ENCODE measurements at regions not wholly inside any gene's neighbourhood (a gene's known extent, or its start where the extent isn't known, plus 50 kb on each side); places are given as distances from the start of the nearest gene placed in this dataset.

DNA sequence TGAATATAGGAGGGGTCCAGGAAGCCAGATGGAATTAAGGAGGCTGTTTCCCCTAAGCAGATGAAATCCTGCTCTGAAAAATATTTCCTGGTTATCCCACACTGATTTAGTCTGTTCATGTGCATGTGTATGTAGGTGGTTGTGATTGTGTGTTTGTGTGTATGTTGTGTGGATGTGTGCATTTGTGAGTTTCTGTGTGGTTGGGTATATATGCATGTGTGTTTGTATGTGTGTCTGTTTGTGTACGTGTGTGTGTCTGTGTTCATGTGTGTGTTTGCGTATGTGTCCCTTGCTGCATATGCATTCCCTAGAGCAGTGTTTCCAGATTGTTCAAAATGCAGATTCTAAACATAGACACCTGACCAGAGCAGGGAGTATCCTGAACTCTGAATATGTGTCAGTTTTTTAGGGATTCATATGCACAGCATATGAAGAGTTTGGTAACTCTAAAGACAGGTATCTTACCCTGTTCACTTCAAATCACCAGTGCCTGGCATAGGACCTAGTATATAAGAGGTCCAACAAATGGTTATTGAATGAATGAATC is 239.8 kb downstream of the MAFB start:
- DNase-seq (ENCODE audit: low spot score), result no peak

DNA sequence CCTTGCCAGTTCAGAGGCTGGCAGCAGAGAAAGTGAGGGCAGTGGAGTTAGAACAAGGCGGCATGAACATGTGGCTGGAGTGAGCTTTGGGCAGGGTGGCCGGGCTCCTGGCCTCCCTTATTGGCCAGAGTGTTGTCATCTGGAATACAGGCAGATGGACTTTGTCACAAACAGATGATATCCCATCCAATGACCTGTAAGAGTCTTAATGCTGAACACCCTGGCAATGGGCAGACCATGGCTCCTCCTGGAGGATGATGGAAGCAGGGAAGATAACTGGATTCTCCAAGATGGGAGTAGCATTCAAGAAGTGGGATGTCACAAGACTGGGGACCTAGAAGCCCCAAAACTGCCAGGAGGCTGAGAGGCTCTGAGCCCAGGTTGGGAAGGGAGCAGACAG is 242.1 kb downstream of the MAFB start:
- DNase-seq (ENCODE audit: low spot score), result no peak

DNA sequence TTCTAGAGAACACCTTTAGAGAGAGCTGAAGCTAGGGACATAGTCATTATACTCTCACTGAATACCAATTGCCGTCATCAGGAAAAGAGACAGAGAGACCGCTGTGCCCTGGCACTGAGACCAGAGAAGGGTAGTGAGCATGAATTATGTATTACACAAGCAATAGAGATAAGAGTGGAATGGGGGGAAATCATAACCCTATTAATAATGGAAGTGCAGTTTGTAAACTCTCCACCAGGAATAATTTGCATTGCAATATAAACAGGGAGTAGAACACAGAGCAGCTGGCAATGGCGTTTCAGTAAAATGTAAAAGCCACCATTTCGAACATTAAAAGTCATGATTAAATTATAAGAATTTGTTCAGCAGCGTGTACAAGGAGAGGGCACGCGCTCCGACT is 244.5 kb downstream of the MAFB start:
- DNase-seq (ENCODE audit: low spot score), result no peak

DNA sequence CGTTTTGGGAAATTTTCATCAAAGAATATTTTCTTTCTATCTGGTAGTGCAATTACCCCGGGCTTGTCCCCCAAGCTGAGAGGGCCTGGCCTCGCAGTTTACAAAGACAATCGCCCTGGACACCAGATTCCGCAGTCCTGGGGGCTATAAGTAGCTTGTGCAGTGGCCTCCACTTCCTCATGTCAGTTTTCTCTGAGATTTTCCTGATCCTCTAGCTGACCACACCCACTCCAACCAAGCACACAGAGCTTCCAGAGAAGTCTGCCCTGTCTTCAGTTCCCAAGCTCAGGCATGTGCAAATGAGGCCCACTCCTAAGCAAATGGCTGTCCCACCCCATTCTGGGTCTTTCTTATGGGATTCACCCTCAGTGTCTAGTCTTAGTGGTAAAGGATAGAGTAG is 245.3 kb downstream of the MAFB start:
- DNase-seq (ENCODE audit: low spot score), result no peak

DNA sequence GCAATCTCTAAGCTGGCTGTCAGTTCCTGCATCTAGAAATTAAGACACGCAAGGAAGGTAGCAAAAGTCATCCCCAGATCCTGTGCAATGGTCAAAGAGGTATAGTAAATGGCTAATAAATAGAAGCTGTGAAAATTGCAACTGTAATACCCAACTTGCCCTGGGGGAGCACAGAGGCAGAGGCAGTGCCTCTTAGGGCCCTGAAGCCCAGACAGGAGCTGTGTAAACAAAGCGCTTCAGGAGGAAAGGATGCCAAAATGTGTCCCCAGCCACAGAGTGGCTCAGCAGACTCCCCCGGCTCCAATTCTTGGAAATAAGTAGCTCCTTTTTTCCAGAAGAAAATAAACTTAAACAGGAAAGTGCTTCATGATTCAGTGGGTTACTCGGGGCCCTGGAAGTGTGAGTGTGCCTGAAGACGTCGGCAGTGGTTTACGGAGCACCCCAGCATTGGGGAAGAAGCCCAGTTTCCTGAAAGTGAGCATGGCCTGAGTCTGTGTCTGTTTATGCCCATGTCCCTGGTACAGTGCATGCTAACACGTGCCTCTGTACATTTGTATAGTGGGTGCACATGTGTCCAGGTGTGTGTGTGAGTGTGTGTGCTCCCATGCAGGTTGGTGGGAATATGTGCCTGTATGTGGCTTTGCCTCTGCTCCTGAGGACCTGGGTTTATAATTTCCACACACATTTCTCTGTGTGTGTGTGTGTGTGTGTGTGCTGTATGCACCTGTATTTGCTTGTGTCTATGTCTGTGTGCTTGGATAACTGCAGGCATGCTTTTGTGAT is 246.7 kb downstream of the MAFB start:
- DNase-seq (ENCODE audit: low spot score), result no peak

DNA sequence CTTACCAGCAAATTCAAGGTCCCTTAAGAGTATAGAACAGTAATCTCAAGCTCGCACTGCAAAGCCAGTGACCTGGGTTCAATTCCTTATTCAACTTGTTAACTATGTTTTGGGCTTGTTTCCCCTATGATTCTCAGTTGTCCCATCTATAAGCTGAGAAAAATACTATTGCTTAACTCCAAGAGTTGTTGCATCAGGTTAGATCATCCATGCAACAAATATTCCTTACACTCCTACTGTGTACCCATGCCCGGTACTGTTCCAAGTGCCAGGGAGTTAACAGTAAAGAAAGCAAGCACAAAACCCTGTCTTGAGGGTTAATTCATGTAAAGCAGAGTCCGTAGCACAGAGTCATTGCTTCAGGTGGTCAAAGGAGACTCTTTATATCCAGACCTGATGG is 247.3 kb downstream of the MAFB start:
- no peak for DNase-seq (ENCODE audit: low spot score)

DNA sequence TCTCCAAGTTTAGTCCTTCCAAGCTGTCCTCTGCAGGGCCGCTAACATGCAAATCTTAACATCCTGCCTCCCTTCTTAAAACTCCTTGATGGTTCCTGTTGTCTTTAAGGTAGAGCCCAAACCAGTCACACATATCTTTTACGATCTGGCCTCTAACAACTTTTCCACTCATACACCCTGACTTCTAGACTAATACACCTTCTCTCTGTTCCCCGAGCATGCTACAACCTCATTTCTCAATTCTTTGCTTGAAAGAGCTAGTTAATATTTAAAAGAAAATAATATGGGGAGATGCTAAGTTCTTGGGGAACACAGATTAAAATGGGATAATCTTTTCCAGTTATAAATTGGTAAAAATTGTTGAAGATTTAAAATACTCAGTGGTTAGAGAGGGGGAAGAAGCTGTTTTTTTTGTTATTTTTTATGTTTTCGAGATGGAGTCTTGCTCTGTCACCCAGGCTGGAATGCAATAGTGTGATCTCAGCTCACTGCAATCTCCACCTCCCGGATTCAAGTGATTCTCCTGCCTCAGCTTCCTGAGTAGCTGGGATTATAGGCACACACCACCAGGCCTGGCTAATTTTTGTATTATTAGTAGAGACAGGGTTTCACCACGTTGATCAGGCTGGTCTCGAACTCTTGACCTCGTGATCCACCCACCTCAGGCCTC is 250.7 kb downstream of the MAFB start:
- DNase-seq (ENCODE audit: low spot score), result no peak

DNA sequence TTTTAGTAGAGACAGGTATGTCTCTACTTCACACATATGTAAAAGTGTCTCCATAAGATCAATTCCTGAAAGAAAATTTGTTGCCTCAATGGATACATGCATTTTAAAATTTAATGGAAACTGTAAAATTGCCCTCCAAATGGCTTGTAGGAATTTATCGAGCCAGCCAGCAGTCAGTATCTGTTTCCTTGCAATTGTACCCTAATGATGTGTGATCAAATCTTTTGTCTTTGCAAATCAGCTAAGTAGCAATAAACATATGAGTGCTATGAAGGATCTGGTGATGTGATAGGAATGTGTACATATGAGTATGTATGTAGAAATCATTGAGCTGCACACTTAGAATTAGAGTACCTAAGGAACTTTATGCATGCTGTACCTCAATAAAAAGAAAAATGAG is 253.0 kb downstream of the MAFB start:
- DNase-seq (ENCODE audit: low spot score), result no peak

DNA sequence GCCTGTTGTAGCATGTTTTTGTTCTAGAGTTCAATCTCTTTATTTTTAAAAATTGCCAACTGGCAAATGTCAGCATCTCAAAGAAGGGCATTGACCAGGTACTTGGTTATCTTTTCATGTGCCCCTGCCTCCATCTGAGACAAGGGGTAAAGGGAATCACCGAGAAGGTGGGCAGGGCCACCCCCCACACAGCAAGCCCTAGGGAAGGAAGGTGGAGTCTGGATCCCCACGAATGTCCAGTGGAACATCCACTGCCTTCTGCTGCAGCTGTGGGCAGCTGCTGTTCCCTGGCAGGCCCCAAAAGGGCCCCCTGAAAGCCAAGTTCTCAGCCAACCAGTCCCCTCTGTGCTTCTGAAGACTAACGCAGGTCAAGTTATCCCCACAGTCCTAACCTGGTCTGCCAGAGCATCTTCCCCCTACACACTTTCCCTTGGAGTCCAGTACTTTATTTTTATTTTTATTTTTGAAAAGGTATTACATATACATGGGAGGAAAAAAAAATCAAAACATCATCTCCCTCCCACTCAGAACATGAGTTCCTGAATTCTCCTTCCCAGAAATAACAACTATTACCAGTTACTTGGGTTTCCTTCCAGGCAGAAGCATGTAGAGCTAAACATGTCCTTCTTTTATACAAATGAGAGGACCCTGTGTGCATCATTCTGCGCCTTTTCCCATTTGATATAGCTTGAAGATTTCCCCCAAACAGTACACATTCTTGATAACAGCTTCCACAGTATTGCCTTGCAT is 253.7 kb downstream of the MAFB start:
- no peak for DNase-seq (ENCODE audit: low spot score)

DNA sequence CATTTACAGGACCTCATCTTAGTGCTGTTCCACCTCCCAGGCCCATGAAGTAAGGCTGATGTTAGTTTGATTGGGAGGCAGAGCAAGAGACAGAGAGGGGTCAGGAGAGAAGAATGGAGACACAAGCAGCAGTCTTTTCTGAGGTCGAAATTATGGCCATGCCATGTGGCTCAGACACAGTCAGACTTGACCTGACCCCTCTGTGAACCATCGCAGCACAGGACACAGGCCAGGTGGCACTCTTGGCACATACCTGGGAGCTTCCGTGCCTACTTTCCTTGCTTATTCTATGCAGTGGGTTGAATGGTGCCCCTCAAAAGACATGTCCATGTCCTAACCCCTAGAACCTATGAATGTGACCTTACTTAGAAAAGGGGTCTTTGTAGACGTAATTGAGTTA is 254.9 kb downstream of the MAFB start:
- DNase-seq (ENCODE audit: low spot score), result no peak

DNA sequence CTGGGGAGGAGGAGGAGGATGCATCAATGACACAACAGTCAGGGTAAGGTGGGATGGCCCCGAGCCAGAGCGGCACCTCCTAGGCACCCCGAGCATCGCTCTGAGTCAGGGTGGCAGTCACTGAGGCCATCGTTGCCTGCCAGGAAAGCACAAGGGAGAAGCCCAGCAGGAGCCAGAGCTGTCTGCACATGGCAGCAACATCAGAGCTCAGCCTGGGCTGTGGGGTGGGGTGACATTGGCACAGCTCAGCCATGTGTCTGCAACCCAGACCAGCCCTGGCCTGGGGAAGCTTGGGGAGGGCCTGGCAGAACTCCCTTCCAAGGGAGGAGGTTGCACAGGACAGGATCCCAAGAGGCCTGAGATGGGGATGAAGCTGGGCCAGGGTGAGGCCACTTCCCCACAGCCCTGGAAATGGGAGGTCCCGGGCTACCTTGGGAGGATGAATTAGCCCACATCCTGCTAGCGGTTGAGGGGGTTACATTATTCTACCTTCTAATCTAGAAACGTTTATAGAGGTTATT is 255.6 kb downstream of the MAFB start:
- DNase-seq (ENCODE audit: low spot score), result no peak

DNA sequence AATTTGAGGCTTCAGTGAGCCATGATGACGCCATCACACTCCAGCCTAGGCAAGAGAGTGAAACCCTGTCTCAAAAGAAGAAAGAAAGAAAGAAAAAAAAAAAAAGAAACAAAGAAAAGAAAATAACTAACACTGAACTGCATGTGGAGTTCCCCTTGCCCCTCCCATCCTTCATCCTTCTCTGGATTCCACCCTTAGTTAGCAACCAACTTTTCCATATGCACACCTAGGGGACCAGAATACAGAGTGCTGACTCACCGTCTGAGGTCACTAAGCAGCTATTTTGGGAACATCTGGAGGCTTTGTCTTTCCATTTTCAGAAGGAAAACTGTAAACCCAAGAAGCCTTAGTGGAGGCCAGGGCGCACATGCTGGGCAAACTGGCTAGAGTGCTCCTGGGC is 257.4 kb downstream of the MAFB start:
- no peak for DNase-seq (ENCODE audit: low spot score)

DNA sequence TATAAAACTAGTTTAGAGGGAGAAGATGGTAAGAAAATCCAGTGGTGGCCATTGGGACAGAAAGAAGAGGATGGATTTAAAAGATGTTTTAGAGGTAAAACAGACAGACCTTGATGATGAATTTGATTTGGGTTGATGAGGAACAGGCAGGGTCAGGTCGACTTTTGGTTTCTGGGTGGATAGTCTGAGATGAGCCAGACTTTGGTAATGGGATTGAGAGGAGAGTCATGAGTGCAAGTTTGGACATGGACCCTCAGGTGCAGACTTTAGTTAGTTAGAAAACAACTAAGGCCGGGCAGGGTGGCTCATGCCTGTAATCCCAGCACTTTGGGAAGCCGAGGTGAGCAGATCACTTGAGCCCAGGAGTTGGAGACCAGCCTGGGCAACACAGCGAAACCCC is 257.9 kb downstream of the MAFB start:
- DNase-seq (ENCODE audit: low spot score), result no peak

DNA sequence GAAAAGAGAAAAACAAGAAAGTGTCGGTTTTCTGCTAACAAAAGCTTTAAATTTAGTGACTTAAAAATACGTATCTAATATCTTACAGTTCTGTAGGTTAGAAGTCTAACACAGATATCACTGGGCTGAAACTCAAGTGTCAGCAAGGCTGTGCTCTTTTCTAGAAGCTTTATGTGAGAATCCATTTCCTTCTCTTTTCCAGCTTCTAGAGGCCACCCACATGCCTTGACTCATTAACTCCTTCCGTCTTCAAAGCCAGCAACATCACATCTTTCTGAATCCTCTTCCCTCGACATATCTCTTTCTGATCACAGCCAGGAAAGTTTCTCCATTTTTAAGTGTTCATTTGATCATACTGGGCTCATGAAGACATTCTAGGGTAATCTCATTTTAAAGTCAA is 262.0 kb downstream of the MAFB start:
- no peak for DNase-seq (ENCODE audit: low spot score)

DNA sequence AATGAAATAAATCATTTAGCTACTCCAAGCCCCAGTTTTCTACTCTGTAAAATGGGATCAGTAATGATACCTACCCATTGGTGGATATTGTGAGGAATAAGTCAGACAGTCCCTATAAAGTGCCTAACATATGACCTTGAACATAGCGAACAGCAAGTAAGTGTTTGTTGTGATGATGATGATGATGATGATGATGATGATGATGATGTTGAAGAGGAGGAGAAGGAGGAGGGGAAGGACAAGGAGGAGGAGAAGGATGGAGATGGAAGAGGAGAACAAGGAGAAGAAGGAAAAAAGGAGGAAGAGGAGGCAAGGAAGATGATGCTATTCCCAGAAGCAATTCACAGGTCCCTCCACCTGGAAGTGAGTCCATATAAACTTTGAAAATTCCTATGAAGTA is 264.3 kb downstream of the MAFB start:
- no peak for DNase-seq (ENCODE audit: low spot score)

DNA sequence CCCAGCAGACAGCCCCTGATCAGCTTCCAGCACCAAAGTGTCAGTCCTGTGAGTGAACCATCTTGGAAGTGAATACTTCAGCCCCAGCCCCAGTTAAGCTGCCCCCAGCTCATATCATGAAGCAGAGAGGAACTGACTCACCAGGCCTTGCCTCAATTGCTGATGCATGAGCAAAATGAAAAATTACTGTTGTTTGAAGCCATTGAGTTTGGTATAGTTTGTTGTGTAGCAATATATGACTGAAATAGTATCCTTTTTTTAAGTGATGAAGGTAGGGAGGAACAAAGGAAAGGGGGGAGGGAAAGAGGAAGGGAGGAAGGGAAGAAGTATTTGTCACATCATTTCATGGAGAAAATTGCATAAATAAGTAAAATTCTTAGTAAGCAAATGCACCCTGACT is 266.4 kb downstream of the MAFB start:
- no peak for DNase-seq (ENCODE audit: low spot score)

DNA sequence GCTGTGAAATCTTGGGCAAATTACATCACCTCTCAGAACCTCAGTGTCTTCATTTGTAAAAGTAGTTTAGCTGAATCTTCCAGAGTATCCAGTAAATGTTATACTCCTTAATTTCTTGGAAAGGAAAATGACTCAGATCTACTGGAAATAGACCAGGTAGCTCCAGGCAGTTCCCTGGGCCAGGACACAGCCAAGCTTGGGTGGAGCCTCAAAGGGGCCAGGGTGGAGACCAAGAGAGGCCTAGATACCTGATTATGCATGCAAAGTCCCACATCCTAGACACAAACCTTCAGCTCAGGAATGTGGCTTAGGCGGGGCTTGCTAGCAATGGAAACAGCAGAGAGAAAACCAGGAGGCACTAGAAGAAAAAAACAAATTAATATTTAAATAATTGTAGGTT is 272.8 kb downstream of the MAFB start:
- peak; percentile 34 for DNase-seq (ENCODE audit: low spot score)

DNA sequence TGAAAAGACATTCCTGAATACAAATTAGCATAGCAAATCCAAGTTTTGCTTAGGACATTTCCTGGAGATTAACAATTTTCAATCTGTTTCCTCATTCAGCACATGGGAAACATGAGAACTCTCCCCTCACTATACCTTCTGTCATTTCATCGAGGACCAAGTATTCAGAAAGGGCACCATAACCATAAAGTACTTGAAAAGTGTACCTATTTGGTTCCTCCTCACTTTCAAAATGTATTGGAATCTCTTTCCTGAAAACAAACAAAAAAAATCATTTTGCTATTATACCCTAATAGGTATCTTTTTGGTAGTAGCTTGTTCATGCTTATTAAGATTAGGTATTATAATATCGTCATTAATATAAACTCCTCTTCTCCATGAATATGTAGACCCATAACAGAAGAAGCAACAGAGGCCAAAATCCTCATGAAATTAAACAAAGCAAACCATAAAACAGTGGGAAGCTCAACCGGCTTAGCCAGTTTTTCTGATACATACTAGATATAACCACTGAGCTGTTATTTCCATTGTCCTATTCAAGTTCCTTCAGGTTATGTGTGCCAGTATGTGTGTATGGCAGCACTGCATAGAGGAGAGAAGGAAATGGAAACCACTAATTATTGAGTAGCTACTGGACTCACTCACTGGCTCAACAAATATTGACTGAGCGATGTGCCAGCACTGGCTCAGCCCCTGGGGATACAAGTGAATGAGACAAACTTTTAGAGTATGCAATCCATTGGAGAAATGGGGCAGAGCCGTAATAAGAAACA is 274.0 kb downstream of the MAFB start:
- peak; percentile 66 for DNase-seq (ENCODE audit: low spot score)

DNA sequence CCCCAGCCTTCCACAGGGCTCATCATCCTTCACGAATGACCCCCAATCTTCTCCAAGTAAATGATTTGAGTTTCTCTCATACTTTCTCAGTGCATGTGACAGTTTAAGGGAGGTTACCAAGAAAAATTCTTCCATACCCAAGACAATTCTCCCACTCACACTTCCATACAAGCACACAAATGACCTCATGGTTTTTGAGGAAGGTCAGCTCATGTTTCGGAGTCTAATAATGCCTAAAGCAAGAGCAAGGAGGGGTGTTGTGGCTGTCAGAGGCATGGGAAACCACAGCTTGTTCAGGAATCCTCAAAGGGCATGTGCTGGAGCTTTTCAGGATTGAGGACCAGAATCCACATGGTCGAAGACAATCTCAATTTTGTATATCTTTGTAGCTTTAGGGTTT is 279.0 kb downstream of the MAFB start:
- DNase-seq (ENCODE audit: low spot score), result no peak

DNA sequence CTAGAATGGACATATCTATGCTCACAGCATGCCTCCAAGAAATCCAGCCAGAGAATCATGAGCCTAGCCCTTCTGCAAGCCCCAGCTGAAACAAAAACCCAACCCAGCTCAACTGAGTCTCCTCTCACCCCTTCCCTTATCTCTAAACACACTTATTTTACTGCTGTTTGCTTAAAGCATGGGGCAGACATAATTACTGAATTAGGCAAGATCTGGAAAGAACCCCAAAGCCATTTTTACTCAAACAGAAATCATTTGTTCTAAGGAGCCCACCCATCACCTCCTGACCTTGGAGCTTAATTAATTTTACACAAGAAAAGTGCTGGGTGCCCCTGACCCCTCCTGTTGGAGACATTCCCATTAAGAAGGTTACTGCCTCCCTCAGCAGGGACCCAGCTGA is 291.6 kb downstream of the MAFB start:
- no peak for DNase-seq (ENCODE audit: low spot score)

DNA sequence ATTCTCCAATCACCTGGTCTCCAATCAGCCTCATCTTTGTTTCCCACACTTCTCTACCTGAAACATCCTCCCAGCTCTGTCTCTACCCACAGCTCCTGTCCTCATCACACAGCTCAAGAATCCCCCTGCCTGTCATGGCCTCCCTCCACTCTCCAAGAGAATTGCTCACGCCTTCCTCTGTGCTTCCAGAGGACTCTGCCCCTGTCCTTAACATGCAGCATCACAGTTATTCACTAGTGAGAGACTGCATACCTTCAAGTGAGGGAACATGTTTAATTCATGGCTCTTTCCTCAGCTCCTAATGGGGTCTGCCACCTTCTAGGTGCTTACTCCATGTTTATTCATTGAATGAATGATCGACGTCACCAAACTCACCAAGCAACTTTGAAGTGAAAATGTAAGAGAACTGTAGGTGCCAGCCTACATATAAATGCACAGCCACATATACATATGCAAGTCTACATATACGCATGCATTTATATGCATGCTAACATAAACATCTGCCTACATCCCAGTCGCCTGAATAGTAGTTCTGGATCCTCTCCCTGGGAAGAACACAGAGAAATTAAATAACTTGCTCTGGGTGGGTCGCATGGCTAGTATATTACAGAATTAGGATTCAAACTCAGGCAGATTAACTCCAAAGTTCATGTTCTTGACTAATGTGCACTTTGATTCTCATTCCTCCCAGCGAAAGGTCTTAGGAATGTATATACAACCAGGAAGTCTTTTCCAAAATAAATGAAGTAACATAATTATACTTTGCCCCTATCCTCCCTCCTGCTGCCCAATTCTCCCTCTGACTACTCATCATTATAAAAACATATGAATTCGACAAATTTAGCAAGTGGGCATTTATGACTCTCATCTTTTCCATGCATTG is 295.6 kb downstream of the MAFB start:
- DNase-seq (ENCODE audit: low spot score), result no peak

Measured in LoVo (cell line).